H1 (cell line): ENCODE measurements at regions not wholly inside any gene's neighbourhood (a gene's known extent, or its start where the extent isn't known, plus 50 kb on each side); places are given as distances from the start of the nearest gene placed in this dataset.
"Not testable (repeated sequence)": the region's sequence is repeated elsewhere in the genome, so short reads cannot be mapped to it uniquely, and the experiment has no call there.

ENCODE experiments used
- CTCF ChIA-PET: fragments of 300-600 bp; sonication (Branson Sonifier 250); formaldehyde crosslinking; loops from one replicate; lab custom pipeline; 2021; ENCODE audit not compliant: partially characterized antibody; lab: Charles Lee
- POLR2A ChIA-PET: fragments of 300-600 bp; sonication (Branson Sonifier 250); formaldehyde crosslinking; loops from one replicate; lab custom pipeline; 2021; ENCODE audit warnings: inconsistent platforms; ENCODE audit not compliant: partially characterized antibody; lab: Charles Lee
- DNase-seq, 2 experiments: peaks; one replicate each; pipeline versions ENCODE4 v3.0.0 to v3.0.0-alpha.2; 2010 to 2022; ENCODE audit warnings: low spot score in 2 of 2, low read depth in 1 of 2, mixed read lengths in 1 of 2
- FAIRE-seq: peaks from 2 replicates; lab custom pipeline; 2011; peaks lifted over from hg19 to GRCh38; lab: Jason Lieb, UNC
- H2AFZ ChIP-seq: 2 replicates; pipeline ENCODE4 v1.8.1; 2012; ENCODE audit warnings: low read length, inconsistent platforms
- H2AK5ac ChIP-seq: 2 replicates; pipeline ENCODE4 v1.6.1; 2013; ENCODE audit warnings: low read depth, low read length
- H2BK120ac ChIP-seq: replicated peaks from 2 replicates; pipeline ENCODE3; 2013; ENCODE audit warnings: low read depth, low read length, inconsistent platforms
- H2BK12ac ChIP-seq: 2 replicates; pipeline ENCODE4 v1.6.1; 2013; ENCODE audit warnings: low read depth, low read length
- H2BK15ac ChIP-seq: 2 replicates; pipeline ENCODE4 v1.6.1; 2013; ENCODE audit warnings: low read length
- H2BK20ac ChIP-seq: 2 replicates; pipeline ENCODE4 v1.6.1; 2013; ENCODE audit warnings: low read length
- H2BK5ac ChIP-seq: 2 replicates; pipeline ENCODE4 v1.6.1; 2013; ENCODE audit warnings: low read depth, low read length
- H3K14ac ChIP-seq: 2 replicates; pipeline ENCODE4 v1.6.1; 2013; ENCODE audit warnings: inconsistent platforms; ENCODE audit not compliant: insufficient read length
- H3K18ac ChIP-seq: 2 replicates; pipeline ENCODE4 v1.6.1; 2013; ENCODE audit warnings: low read length; ENCODE audit errors: extremely low read depth
- H3K23ac ChIP-seq: 2 replicates; pipeline ENCODE4 v1.6.1; 2013; ENCODE audit warnings: inconsistent platforms; ENCODE audit not compliant: insufficient read length
- H3K23me2 ChIP-seq: 2 replicates; pipeline ENCODE4 v1.6.1; 2013; ENCODE audit warnings: low read depth, low read length
- H3K27ac ChIP-seq: 2 replicates; pipeline ENCODE4 v1.6.1; 2011; ENCODE audit warnings: low read depth, low read length, inconsistent platforms
- H3K27me3 ChIP-seq, 4 experiments: replicated peaks in 1 of 4; 1 replicate in 1 of 4; 2 replicates in 3 of 4; pipeline versions ENCODE4 v1.6.1 to v1.8.1; 2011 to 2013; ENCODE audit warnings: low read length in 3 of 4, mild to moderate bottlenecking in 3 of 4, inconsistent platforms in 2 of 4, mixed read lengths in 2 of 4, moderate library complexity in 1 of 4; ENCODE audit not compliant: control insufficient read depth in 3 of 4, insufficient read depth in 3 of 4; ENCODE audit errors: extremely low read depth in 1 of 4
- H3K36me3 ChIP-seq, 4 experiments: 2 replicates each; pipeline versions ENCODE4 v1.6.1 to v1.8.1; 2011 to 2013; ENCODE audit warnings: mild to moderate bottlenecking in 4 of 4, low read length in 3 of 4, moderate library complexity in 2 of 4, control low read depth in 1 of 4, inconsistent platforms in 1 of 4; ENCODE audit not compliant: insufficient read depth in 4 of 4, control insufficient read depth in 2 of 4
- H3K4ac ChIP-seq: replicated peaks from 2 replicates; pipeline ENCODE3; 2013; ENCODE audit warnings: low read length, low read depth, mixed read lengths, inconsistent platforms; ENCODE audit not compliant: insufficient read length
- H3K4me1 ChIP-seq, 4 experiments: replicated peaks in 1 of 4; 1 replicate in 1 of 4; 2 replicates in 3 of 4; pipeline versions ENCODE4 v1.6.1 to v1.8.1; 2011 to 2013; ENCODE audit warnings: low read length in 3 of 4, inconsistent platforms in 2 of 4, mixed read lengths in 1 of 4; ENCODE audit not compliant: insufficient read depth in 4 of 4, control insufficient read depth in 3 of 4
- H3K4me2 ChIP-seq, 2 experiments: 2 replicates each; pipeline versions ENCODE4 v1.6.1 to v1.8.1; 2011 to 2013; ENCODE audit warnings: low read depth in 2 of 2, low read length in 2 of 2, control low read depth in 1 of 2, inconsistent platforms in 1 of 2, mild to moderate bottlenecking in 1 of 2; ENCODE audit not compliant: insufficient read depth in 1 of 2
- H3K4me3 ChIP-seq, 4 experiments: fragments of 200-600, 300-600 bp in 1 of 4; sonication (generic), shearing (Covaris generic), sonication (Bioruptor Twin) in 1 of 4; 2 replicates each; pipeline versions ENCODE4 v1.5.1 to v1.8.1; 2011 to 2016; ENCODE audit warnings: low read length in 4 of 4, low read depth in 3 of 4, control low read depth in 2 of 4, inconsistent platforms in 2 of 4, mild to moderate bottlenecking in 2 of 4, mixed read lengths in 1 of 4, moderate library complexity in 1 of 4; ENCODE audit not compliant: insufficient read depth in 2 of 4; ENCODE audit errors: extremely low read depth in 1 of 4
- H3K56ac ChIP-seq: replicated peaks from 2 replicates; pipeline ENCODE3; 2013; ENCODE audit warnings: low read depth, mild to moderate bottlenecking, mixed read lengths, low read length, inconsistent platforms; ENCODE audit not compliant: insufficient read length
- H3K79me1 ChIP-seq: 2 replicates; pipeline ENCODE4 v1.6.1; 2013; ENCODE audit warnings: low read depth, low read length, control low read depth
- H3K79me2 ChIP-seq, 2 experiments: 2 replicates each; pipeline versions ENCODE4 v1.6.1 to v1.8.1; 2012 to 2013; ENCODE audit warnings: low read length in 2 of 2, mild to moderate bottlenecking in 2 of 2, inconsistent platforms in 1 of 2; ENCODE audit not compliant: insufficient read depth in 2 of 2, control insufficient read depth in 1 of 2
- H3K9ac ChIP-seq, 4 experiments: replicated peaks in 1 of 4; 1 replicate in 1 of 4; 2 replicates in 3 of 4; pipeline versions ENCODE4 v1.6.1 to v1.8.1; 2011 to 2013; ENCODE audit warnings: low read depth in 3 of 4, low read length in 3 of 4, control low read depth in 2 of 4, mild to moderate bottlenecking in 2 of 4, moderate library complexity in 2 of 4, inconsistent platforms in 1 of 4; ENCODE audit errors: extremely low read depth in 1 of 4
- H3K9me3 ChIP-seq, 2 experiments: 2 replicates each; pipeline versions ENCODE4 v1.6.1 to v1.8.1; 2012 to 2013; ENCODE audit warnings: mild to moderate bottlenecking in 2 of 2, moderate library complexity in 2 of 2, control low read depth in 1 of 2, inconsistent platforms in 1 of 2, low read depth in 1 of 2, low read length in 1 of 2, mixed read lengths in 1 of 2; ENCODE audit not compliant: insufficient read depth in 2 of 2
- H4K20me1 ChIP-seq, 2 experiments: replicated peaks in 1 of 2; 2 replicates each; pipeline versions ENCODE3 to v1.8.1; 2011 to 2013; ENCODE audit warnings: inconsistent platforms in 2 of 2, low read length in 2 of 2, mild to moderate bottlenecking in 1 of 2; ENCODE audit not compliant: insufficient read depth in 2 of 2, control insufficient read depth in 1 of 2
- H4K5ac ChIP-seq: 2 replicates; pipeline ENCODE4 v1.6.1; 2013; ENCODE audit warnings: low read length, low read depth, mixed read lengths, inconsistent platforms; ENCODE audit not compliant: insufficient read length
- H4K8ac ChIP-seq: 2 replicates; pipeline ENCODE4 v1.8.0; 2013; ENCODE audit warnings: mild to moderate bottlenecking, moderate library complexity, low read length, inconsistent platforms; ENCODE audit not compliant: insufficient read depth; ENCODE audit errors: extremely low read depth
- H4K91ac ChIP-seq: replicated peaks from 2 replicates; pipeline ENCODE3; 2013; ENCODE audit warnings: low read length, mixed read lengths, inconsistent platforms; ENCODE audit not compliant: insufficient read length
- CHD1 ChIP-seq: IDR thresholded peaks from 2 replicates; pipeline ENCODE4 v1.6.1; 2012; ENCODE audit warnings: low read depth, low read length, improper control_type of control experiment
- YY1 ChIP-seq: IDR thresholded peaks from 2 replicates; pipeline ENCODE4 v1.6.1; 2011; ENCODE audit warnings: low read depth, mild to moderate bottlenecking, low read length

DNA sequence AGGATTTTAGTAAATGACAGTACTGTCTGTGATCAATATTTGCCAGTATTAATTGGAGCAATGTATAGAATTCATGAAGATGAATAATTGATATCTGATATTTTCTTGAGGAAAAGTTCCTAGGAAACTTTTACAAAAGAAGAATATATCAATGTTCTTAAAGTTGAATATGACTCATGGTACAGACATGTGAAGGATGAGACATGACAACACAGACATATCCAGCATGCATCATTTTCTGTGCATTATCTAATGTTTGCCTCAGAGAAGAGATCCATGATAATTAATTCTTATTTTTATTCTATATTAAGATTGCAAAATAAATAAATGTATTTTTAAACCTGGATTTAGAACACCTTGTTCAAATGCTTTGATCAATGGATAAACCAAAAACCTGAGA, 452.9 kb upstream of the EPHA5 start:
- no peak overlapping the region for H3K4ac ChIP-seq
- ChIA-PET POLR2A (no interaction called here), CTCF (no interaction called here)
- no peak overlapping the region for H3K4me2 ChIP-seq
- no peaks in the 10 kb centered on the region for H3K9me3 ChIP-seq
- H2BK20ac ChIP-seq = no peak overlapping the region
- H4K91ac ChIP-seq = no peak overlapping the region
- H2BK12ac ChIP-seq = no peak overlapping the region
- no peaks in the 10 kb centered on the region for H3K4me1 ChIP-seq
- no peak overlapping the region for H2AFZ ChIP-seq
- no peak overlapping the region for H2BK15ac ChIP-seq
- no peaks in the 10 kb centered on the region for H3K79me2 ChIP-seq
- H4K8ac ChIP-seq = no peak overlapping the region
- H3K9ac ChIP-seq = no peak overlapping the region
- H3K4me3 ChIP-seq = no peak overlapping the region
- no peak overlapping the region for H3K14ac ChIP-seq
- H4K20me1 ChIP-seq = no peaks in the 10 kb centered on the region
- H3K56ac ChIP-seq = no peak overlapping the region
- no peak overlapping the region for H3K18ac ChIP-seq
- H3K79me1 ChIP-seq = no peaks in the 10 kb centered on the region
- peaks cover 0 to 1% (median 0%) of the 10 kb centered on the region in 4 experiments; a peak in 1 of 7 replicates for H3K27me3 ChIP-seq
- H2BK5ac ChIP-seq = no peak overlapping the region
- no peak for TF ChIP-seq CHD1
- no peak for TF ChIP-seq YY1
- DNase-seq (no peak), FAIRE-seq (no peak)
- H2BK120ac ChIP-seq = no peak overlapping the region
- no peak overlapping the region for H4K5ac ChIP-seq
- H2AK5ac ChIP-seq = no peak overlapping the region
- no peaks in the 10 kb centered on the region for H3K23me2 ChIP-seq
- H3K23ac ChIP-seq = no peak overlapping the region
- no peaks in the 10 kb centered on the region for H3K36me3 ChIP-seq
- H3K27ac ChIP-seq = no peak overlapping the region

GRCh38 chr4:66115231-66115630, 444.9 kb upstream of the EPHA5 start:
- H3K27ac ChIP-seq, H3K9ac ChIP-seq, H4K5ac ChIP-seq, H3K79me2 ChIP-seq, H2AK5ac ChIP-seq, H4K20me1 ChIP-seq, H3K36me3 ChIP-seq, H3K56ac ChIP-seq, H3K4ac ChIP-seq, H3K4me2 ChIP-seq, H3K27me3 ChIP-seq, H3K4me1 ChIP-seq, DNase-seq, H2BK15ac ChIP-seq, H3K14ac ChIP-seq, H2BK20ac ChIP-seq, FAIRE-seq, H4K91ac ChIP-seq, CTCF ChIA-PET, H3K9me3 ChIP-seq, H3K4me3 ChIP-seq, H3K79me1 ChIP-seq, H2BK12ac ChIP-seq, H3K18ac ChIP-seq, H3K23ac ChIP-seq, POLR2A ChIA-PET, H3K23me2 ChIP-seq, H2BK5ac ChIP-seq, H4K8ac ChIP-seq, H2BK120ac ChIP-seq, H2AFZ ChIP-seq: not testable (repeated sequence)
